ENCODE measurements at regions not wholly inside any gene's neighbourhood (a gene's known extent, or its start where the extent isn't known, plus 50 kb on each side); places are given as distances from the start of the nearest gene placed in this dataset.
"Not testable (repeated sequence)": the region's sequence is repeated elsewhere in the genome, so short reads cannot be mapped to it uniquely, and the experiment has no call there.

GRCh38 chr2:217016796-217017419, 157.0 kb upstream of the TNP1 start:
- no peak for DNase-seq

GRCh38 chr2:217014328-217015105, 154.7 kb upstream of the TNP1 start:
- no peak for DNase-seq

GRCh38 chr2:217013926-217014325, 154.1 kb upstream of the TNP1 start:
- no peak for DNase-seq

- no peak for DNase-seq
Measured at GRCh38 chr2:217011576-217011975, 151.7 kb upstream of the TNP1 start.

- DNase-seq, result no peak
Measured at GRCh38 chr2:217010173-217010572, 150.3 kb upstream of the TNP1 start.

- no peak for DNase-seq
Measured at GRCh38 chr2:217008794-217009193, 148.9 kb upstream of the TNP1 start.

- DNase-seq, result no peak
Measured at GRCh38 chr2:217006217-217006616, 146.4 kb upstream of the TNP1 start.

GRCh38 chr2:217004656-217005055, 144.8 kb upstream of the TNP1 start:
- DNase-seq, result no peak

GRCh38 chr2:217001740-217002139, 141.9 kb upstream of the TNP1 start:
- DNase-seq, result no peak

- DNase-seq, result no peak
Measured at GRCh38 chr2:217000406-217000805, 140.5 kb upstream of the TNP1 start.

- no peak for DNase-seq
Measured at GRCh38 chr2:216996279-216996845, 136.5 kb upstream of the TNP1 start.

GRCh38 chr2:216994353-216994854, 134.5 kb upstream of the TNP1 start:
- DNase-seq, result no peak

- no peak for DNase-seq
Measured at GRCh38 chr2:216992056-216992675, 132.3 kb upstream of the TNP1 start.

- DNase-seq, result no peak
Measured at GRCh38 chr2:216991563-216991962, 131.7 kb upstream of the TNP1 start.

GRCh38 chr2:216989340-216990129, 129.7 kb upstream of the TNP1 start:
- DNase-seq, result no peak

- DNase-seq, result no peak
Measured at GRCh38 chr2:216987252-216987821, 127.5 kb upstream of the TNP1 start.

GRCh38 chr2:216985658-216986141, 125.8 kb upstream of the TNP1 start:
- DNase-seq, result no peak

GRCh38 chr2:216984937-216985336, 125.1 kb upstream of the TNP1 start:
- DNase-seq, result no peak

GRCh38 chr2:216981951-216982350, 122.1 kb upstream of the TNP1 start:
- DNase-seq, result not testable (repeated sequence)

GRCh38 chr2:216980510-216980909, 120.6 kb upstream of the TNP1 start:
- not testable (repeated sequence) for DNase-seq

- no peak for DNase-seq
Measured at GRCh38 chr2:216974321-216975302, 114.7 kb upstream of the TNP1 start.
